Brain microvascular endothelial cell (primary cell): ENCODE measurements at regions not wholly inside any gene's neighbourhood (a gene's known extent, or its start where the extent isn't known, plus 50 kb on each side); places are given as distances from the start of the nearest gene placed in this dataset.

Source experiments
- DNase-seq: peaks from one replicate; pipeline ENCODE4 v3.0.0-alpha.2; 2020
- H3K27ac ChIP-seq: fragments of 250-450 bp; sonication (Bioruptor Pico); 2 replicates; pipeline ENCODE4 v1.5.1; 2020; ENCODE audit warnings: mild to moderate bottlenecking, moderate library complexity
- H3K27me3 ChIP-seq: fragments of 250-450 bp; sonication (Bioruptor Pico); replicated peaks from 2 replicates; pipeline ENCODE4 v1.5.1; 2020; ENCODE audit warnings: mild to moderate bottlenecking
- H3K36me3 ChIP-seq: fragments of 250-450 bp; sonication (Bioruptor Pico); replicated peaks from 2 replicates; pipeline ENCODE4 v1.5.1; 2020; ENCODE audit warnings: mild to moderate bottlenecking
- H3K4me3 ChIP-seq: 2 replicates; pipeline ENCODE4 v1.5.1; 2011; ENCODE audit warnings: low read depth, mild to moderate bottlenecking, control low read depth, low read length, moderate library complexity
- in situ Hi-C: cut with HindIII; loops from 2 replicates; pipeline ENCODE4 v1.10.0; 2017; ENCODE audit warnings: low sequenced_read_pairs, low pct_ligation_motif_present
- TF ChIP-seq, protein P1 (sequence below): IDR thresholded peaks from 2 replicates; pipeline ENCODE4 v1.5.1; 2011; ENCODE audit warnings: low read depth, mild to moderate bottlenecking, moderate library complexity, low read length, control low read depth, inconsistent platforms; ENCODE audit errors: missing control alignments

DNA sequence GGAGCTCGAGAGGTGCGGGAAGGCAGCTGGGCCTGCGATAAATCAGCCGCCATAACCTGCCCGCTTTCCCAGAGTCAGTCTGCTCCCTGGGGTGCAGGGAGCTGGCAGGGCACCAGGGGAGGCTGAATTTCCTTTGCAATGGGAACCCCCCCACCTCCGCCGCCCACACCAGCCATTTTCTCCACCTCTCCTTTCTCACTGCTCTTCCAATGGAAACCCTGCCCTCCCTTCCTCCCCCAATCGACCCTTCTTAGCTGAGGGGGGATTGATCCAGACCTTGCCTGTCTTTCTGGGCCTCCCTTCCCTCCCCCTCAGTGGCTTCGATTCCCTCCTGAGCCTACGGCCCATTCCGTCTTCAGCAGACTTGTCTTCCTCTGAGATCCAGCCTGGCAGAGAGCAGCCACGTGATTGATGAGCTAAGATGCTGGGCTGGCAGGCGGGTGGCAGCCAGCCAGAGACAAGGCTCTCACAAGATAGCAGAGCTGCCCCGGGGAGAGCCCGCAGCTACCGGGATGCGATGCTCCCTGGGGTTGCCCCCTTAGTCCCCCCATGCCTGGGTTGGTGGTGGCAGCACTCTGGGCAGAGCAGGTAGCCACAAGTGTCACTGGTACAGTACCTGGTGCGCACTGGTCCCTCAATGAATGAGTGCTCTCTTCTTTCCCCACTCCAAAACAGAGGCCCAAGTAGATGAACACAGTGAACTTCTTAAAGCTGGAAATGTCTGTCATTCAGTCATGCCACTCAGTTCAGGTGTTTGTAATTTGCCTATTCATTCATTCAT is 53.7 kb upstream of the FABP6 start:
- in situ Hi-C loops: no loop called here
- Histone ChIP-seq H3K36me3 (no peaks in the 10 kb centered on the region), H3K4me3 (no peak overlapping the region), H3K27ac (no peak overlapping the region), H3K27me3 (no peaks in the 10 kb centered on the region)
- TF ChIP-seq, protein P1, sequence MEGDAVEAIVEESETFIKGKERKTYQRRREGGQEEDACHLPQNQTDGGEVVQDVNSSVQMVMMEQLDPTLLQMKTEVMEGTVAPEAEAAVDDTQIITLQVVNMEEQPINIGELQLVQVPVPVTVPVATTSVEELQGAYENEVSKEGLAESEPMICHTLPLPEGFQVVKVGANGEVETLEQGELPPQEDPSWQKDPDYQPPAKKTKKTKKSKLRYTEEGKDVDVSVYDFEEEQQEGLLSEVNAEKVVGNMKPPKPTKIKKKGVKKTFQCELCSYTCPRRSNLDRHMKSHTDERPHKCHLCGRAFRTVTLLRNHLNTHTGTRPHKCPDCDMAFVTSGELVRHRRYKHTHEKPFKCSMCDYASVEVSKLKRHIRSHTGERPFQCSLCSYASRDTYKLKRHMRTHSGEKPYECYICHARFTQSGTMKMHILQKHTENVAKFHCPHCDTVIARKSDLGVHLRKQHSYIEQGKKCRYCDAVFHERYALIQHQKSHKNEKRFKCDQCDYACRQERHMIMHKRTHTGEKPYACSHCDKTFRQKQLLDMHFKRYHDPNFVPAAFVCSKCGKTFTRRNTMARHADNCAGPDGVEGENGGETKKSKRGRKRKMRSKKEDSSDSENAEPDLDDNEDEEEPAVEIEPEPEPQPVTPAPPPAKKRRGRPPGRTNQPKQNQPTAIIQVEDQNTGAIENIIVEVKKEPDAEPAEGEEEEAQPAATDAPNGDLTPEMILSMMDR: no peak
- DNase-seq: no peak

DNA sequence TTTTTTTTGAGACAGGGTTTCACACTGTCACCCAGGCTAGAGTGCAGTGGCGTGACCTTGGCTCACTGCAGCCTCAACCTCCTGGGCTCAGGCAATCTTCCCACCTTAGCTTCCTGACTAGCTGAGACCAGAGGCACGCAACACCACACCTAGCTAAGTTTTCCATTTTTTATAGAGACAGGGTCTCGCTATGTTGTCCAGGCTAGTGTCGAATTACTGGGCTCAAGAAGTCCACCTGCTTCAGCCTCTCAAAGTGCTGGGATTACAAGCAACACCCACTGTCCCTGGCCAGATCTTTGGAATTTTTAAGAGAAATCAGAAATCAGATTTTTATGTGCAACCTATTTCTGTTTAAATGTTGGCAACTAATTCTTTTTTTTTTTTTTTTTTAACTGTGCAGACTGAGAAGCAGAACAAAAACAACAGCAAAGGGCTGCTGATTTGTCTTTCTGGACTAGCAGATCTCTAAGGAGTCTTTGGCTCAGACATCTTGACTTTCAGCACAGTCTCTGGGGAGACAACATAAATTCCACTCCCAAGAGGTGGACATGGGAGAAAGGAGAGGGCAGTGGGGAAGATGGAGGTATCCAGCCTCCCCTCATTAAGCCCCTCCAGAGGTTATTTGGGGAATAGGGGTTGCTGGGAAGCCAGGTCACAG is 54.4 kb upstream of the FABP6 start:
- in situ Hi-C loops: no loop called here
- no peak overlapping the region for H3K4me3 ChIP-seq
- no peak overlapping the region for H3K27ac ChIP-seq
- no peak for DNase-seq
- TF ChIP-seq, protein P1: no peak
- no peaks in the 10 kb centered on the region for H3K27me3 ChIP-seq
- no peaks in the 10 kb centered on the region for H3K36me3 ChIP-seq

DNA sequence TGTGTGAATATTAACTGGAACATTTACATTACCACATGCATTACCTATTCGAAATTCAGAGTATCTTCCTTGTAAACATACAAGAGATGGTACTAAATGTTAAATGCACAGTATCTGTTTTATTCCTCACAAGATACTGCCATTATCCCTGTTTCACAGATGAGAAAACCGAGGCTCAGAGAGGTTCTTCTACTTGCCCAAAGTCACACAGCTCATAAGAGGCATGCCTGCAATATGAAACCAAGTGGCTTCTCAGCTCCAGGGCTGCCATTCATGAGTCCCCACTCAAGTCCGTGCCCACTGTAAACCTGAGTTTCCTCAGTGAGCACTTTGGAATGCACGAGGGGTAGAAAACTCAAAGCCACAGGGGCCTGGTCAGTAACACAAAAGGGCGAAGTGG is 55.0 kb upstream of the FABP6 start:
- H3K4me3 ChIP-seq: no peak overlapping the region
- H3K27me3 ChIP-seq: no peaks in the 10 kb centered on the region
- H3K27ac ChIP-seq: no peak overlapping the region
- TF ChIP-seq, protein P1: no peak
- in situ Hi-C loops: no loop called here
- no peaks in the 10 kb centered on the region for H3K36me3 ChIP-seq
- DNase-seq: no peak

DNA sequence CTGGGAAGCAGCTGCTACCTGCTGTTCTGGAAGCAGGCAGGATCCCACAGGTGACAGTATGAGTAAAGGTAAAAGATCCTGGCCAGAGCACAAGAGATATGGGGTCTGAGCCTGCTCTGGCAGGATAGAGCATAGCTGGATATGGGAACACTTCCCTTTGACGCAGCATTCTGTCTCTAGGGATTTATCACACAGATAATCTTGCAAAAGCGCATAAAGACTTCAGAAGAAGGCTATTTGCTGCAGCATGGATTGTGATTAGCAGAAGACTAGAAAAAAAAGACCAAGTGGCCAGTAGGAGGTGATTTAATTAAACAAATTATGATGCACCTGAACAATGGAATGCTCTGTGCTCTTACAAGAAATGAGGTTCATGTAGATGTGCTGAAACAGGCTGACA is 52.4 kb upstream of the PWWP2A start:
- no peaks in the 10 kb centered on the region for H3K27me3 ChIP-seq
- H3K27ac ChIP-seq: peak overlapping the region; percentile 27
- DNase-seq: peak; percentile 61
- TF ChIP-seq, protein P1: no peak
- in situ Hi-C loops: no loop called here
- H3K36me3 ChIP-seq: no peaks in the 10 kb centered on the region
- H3K4me3 ChIP-seq: no peak overlapping the region

DNA sequence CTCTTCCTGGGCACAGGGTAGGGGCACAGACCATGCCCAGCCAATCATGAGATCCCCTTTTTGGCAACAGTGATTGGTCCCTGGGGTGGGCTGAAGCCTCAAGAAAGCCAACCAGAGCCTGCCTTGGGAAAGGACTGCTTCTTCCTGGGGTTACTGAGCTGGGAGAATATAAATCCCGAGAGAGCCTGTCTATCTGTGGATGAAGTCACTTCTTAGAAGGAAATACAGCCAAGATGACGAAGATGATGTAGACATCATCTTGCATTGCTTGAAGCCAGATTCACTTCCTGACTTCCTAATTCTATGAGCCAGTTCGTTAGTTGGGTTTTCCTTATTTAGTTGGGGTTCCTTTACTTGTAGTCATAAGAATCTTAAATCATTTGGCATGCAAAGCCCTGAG is 50.1 kb upstream of the PWWP2A start:
- no peaks in the 10 kb centered on the region for H3K36me3 ChIP-seq
- H3K4me3 ChIP-seq: no peak overlapping the region
- in situ Hi-C loops: no loop called here
- peak overlapping the region; percentile 95 for H3K27ac ChIP-seq
- TF ChIP-seq, protein P1: no peak
- DNase-seq: peak; percentile 94
- no peaks in the 10 kb centered on the region for H3K27me3 ChIP-seq
